Right lobe of liver (tissue), 6 donors: ENCODE measurements at regions not wholly inside any gene's neighbourhood (a gene's known extent, or its start where the extent isn't known, plus 50 kb on each side); places are given as distances from the start of the nearest gene placed in this dataset.

Experiments
- ATAC-seq, 4 donors: fragments of 200-7000 bp; cut with Tn5 transposase; one replicate each; pipeline ENCODE4 v1.9.1; 2020; ENCODE audit warnings: mild to moderate bottlenecking in 4 of 4, moderate library complexity in 4 of 4
- DNase-seq, 3 donors: peaks; one replicate each; pipeline ENCODE4 v3.0.0-alpha.2; 2020
- H3K27ac ChIP-seq, 3 donors: fragments of 200-600 bp; one replicate each; pipeline ENCODE4 v1.8.0; 2022
- H3K27me3 ChIP-seq, 2 donors: fragments of 200-600 bp; one replicate each; pipeline ENCODE4 v1.8.0; 2022
- H3K36me3 ChIP-seq, 4 donors: fragments of 200-600 bp; sonication (generic) in 1 of 4; one replicate each; pipeline versions ENCODE4 v1.5.1 to v1.8.0; 2017 to 2022; ENCODE audit warnings: control low read depth in 1 of 4
- H3K4me1 ChIP-seq, 4 donors: fragments of 200-600 bp; sonication (generic) in 1 of 4; one replicate each; pipeline versions ENCODE4 v1.5.1 to v1.8.0; 2017 to 2022; ENCODE audit warnings: control low read depth in 1 of 4
- H3K4me3 ChIP-seq, 3 donors: fragments of 200-600 bp; one replicate each; pipeline ENCODE4 v1.8.0; 2022
- H3K9me3 ChIP-seq, 4 donors: fragments of 200-600 bp; sonication (generic) in 1 of 4; one replicate each; pipeline versions ENCODE4 v1.5.1 to v1.8.0; 2017 to 2022; ENCODE audit warnings: control low read depth in 1 of 4
- CTCF ChIP-seq, 4 donors: fragments of 200-600 bp in 3 of 4; fragments of 450-650 bp in 1 of 4; IDR thresholded peaks; one replicate each; pipeline versions ENCODE4 v1.5.1 to v1.8.0; 2016 to 2022; ENCODE audit warnings: antibody characterized with exemption in 4 of 4, mild to moderate bottlenecking in 2 of 4
- POLR2A ChIP-seq: fragments of 450-650 bp; IDR thresholded peaks from one replicate; pipeline ENCODE4 v1.6.1; 2017; ENCODE audit warnings: antibody characterized with exemption, mild to moderate bottlenecking
- WGBS: methylation state at CpG from one replicate; pipeline ENCODE4 v1.1.6; 2018; ENCODE audit warnings: low coverage, low lambda C conversion rate; ENCODE audit not compliant: insufficient coverage; ENCODE audit errors: missing lambda C conversion rate; 5-methylcytosine and 5-hydroxymethylcytosine counted together
- intact Hi-C, 2 donors: fragments of 100-400 bp; cut with DNase I; formaldehyde crosslinking; loops; one replicate each; pipeline versions ENCODE4 v1.11.2 to v1.14.1; 2022
- donor health status: DM: no; HTN: yes; CAD: no.
- donor health status: DM: no; HTN: no; CAD: no.
- donor health status: DM: no; HTN: no; CAD: no.
- donor health status: DM: no; HTN: yes; CAD: no.
- donor health status: DM: no; HTN: yes; CAD: no.

GRCh38 chr13:44237881-44238421, 135.7 kb upstream of the SERP2 start:
- H3K4me3 ChIP-seq, result no peak overlapping the region
- H3K36me3 ChIP-seq, result no peaks in the 10 kb centered on the region
- no peaks in the 10 kb centered on the region for H3K27me3 ChIP-seq
- intact Hi-C loops, result no loop called here
- H3K27ac ChIP-seq, result peak overlapping the region; percentile 27 to 49 (median 35)
- H3K9me3 ChIP-seq, result no peaks in the 10 kb centered on the region
- TF ChIP-seq CTCF (IDR thresholded peaks at IDR 0.05) (no peak), POLR2A (no peak)
- H3K4me1 ChIP-seq, result no peaks in the 10 kb centered on the region
- no peak for ATAC-seq
- DNase-seq, result no peak
- WGBS, result 61% methylated on average over 4 of the region's 4 CpGs

- no peak for TF ChIP-seq POLR2A
- no peak for TF ChIP-seq CTCF (IDR thresholded peaks at IDR 0.05)
- ATAC-seq, result no peak
- Histone ChIP-seq H3K9me3 (no peaks in the 10 kb centered on the region), H3K4me3 (no peak overlapping the region), H3K27ac (no peak overlapping the region), H3K27me3 (no peaks in the 10 kb centered on the region), H3K36me3 (no peaks in the 10 kb centered on the region), H3K4me1 (no peaks in the 10 kb centered on the region)
- WGBS, result 75% methylated on average over 1 of the region's 1 CpG
- intact Hi-C loops, result no loop called here
- DNase-seq, result no peak
Measured at GRCh38 chr13:44240611-44241145, 132.9 kb upstream of the SERP2 start.

GRCh38 chr13:44241638-44242037, 132.0 kb upstream of the SERP2 start:
- Histone ChIP-seq H3K27ac (no peak overlapping the region), H3K4me1 (no peaks in the 10 kb centered on the region), H3K4me3 (no peak overlapping the region), H3K9me3 (no peaks in the 10 kb centered on the region), H3K27me3 (no peaks in the 10 kb centered on the region), H3K36me3 (no peaks in the 10 kb centered on the region)
- intact Hi-C loops, result no loop called here
- ATAC-seq, result peak in 3 of 4 donors; percentile 31 to 43 (median 31)
- WGBS, result 65% methylated on average over 6 of the region's 6 CpGs
- TF ChIP-seq POLR2A, result no peak
- TF ChIP-seq CTCF (IDR thresholded peaks at IDR 0.05), result no peak
- DNase-seq, result no peak

DNA sequence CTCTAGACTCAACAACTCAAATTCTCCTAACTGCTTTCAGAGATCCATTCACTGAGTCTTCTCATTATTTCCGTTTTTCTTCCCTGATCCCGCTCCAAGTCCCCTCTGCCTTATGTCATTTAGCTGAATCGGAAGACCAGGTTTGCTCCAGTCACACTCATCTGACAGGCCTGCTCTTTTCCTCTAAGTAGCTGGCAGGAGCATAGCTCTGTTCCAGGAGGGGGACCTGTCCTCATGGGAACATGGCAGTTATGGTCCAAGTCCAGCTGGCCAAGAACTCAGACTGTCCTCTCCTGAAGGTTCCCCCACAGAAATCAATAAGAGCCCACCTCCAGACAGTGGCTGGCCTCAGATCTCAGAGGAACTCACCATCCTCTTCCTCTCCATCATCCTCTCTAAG, 130.9 kb upstream of the SERP2 start:
- H3K36me3 ChIP-seq, result no peaks in the 10 kb centered on the region
- H3K4me1 ChIP-seq, result no peaks in the 10 kb centered on the region
- intact Hi-C loops, result no loop called here
- ATAC-seq (no peak), DNase-seq (no peak)
- no peak overlapping the region for H3K27ac ChIP-seq
- H3K27me3 ChIP-seq, result no peaks in the 10 kb centered on the region
- no peak overlapping the region for H3K4me3 ChIP-seq
- TF ChIP-seq CTCF (IDR thresholded peaks at IDR 0.05), result no peak
- TF ChIP-seq POLR2A, result no peak
- 85% methylated on average over 3 of the region's 3 CpGs for WGBS
- no peaks in the 10 kb centered on the region for H3K9me3 ChIP-seq
